ENCODE measurements at regions not wholly inside any gene's neighbourhood (a gene's known extent, or its start where the extent isn't known, plus 50 kb on each side); places are given as distances from the start of the nearest gene placed in this dataset.
"Not testable (repeated sequence)": the region's sequence is repeated elsewhere in the genome, so short reads cannot be mapped to it uniquely, and the experiment has no call there.

DNA sequence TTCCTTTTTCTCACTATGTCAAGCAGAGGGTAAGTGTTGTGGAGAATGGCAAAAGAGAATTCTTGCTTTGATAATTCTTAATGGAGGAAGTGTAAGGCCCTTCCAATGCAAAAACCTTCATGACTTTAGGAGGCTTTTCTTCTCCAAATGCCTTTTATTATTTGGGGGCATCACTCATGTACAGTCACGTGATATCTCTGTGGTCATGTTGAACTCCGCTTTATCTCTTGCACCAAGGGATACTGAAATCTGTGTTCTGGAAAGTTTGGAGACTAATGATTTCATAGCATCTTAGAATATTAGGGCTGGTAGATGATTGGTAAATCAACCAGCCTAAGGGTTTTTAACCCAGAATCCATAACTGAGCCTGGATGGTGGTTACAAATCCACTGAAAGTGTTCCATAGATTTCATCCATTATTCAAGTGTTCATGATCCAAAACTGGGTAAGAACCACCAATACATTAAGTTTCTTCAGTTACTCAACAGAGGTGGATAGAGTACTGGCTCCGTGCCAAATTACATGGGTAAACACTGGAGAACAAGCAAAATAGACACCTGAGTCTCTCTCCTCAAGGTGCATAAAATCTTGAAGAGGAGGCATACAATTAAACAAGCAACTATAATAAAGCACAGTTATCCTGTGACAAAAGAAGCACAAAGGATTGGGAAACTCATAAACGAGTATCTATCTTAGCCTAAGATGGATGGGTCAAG lies 169.6 kb upstream of the EPHA4 start:
- TF ChIP-seq, protein P1, sequence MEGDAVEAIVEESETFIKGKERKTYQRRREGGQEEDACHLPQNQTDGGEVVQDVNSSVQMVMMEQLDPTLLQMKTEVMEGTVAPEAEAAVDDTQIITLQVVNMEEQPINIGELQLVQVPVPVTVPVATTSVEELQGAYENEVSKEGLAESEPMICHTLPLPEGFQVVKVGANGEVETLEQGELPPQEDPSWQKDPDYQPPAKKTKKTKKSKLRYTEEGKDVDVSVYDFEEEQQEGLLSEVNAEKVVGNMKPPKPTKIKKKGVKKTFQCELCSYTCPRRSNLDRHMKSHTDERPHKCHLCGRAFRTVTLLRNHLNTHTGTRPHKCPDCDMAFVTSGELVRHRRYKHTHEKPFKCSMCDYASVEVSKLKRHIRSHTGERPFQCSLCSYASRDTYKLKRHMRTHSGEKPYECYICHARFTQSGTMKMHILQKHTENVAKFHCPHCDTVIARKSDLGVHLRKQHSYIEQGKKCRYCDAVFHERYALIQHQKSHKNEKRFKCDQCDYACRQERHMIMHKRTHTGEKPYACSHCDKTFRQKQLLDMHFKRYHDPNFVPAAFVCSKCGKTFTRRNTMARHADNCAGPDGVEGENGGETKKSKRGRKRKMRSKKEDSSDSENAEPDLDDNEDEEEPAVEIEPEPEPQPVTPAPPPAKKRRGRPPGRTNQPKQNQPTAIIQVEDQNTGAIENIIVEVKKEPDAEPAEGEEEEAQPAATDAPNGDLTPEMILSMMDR (IDR thresholded peaks at IDR 0.05), result no peak
- H3K9me3 ChIP-seq, result no peaks in the 10 kb centered on the region
- no peak overlapping the region for H3K4me3 ChIP-seq
- intact Hi-C loops (cut with DNase I, micrococcal nuclease), result no loop called here
- DNase-seq, result no peak
- no peaks in the 10 kb centered on the region for H3K36me3 ChIP-seq (ENCODE audit: low read depth)
- H3K4me1 ChIP-seq (ENCODE audit: low read depth), result no peaks in the 10 kb centered on the region
- ATAC-seq, result no peak

GRCh38 chr2:221731432-221732145 lies 159.5 kb upstream of the EPHA4 start:
- ATAC-seq (peak; percentile 73), DNase-seq (no peak)
- Histone ChIP-seq H3K36me3 (ENCODE audit: low read depth) (no peaks in the 10 kb centered on the region), H3K9me3 (no peaks in the 10 kb centered on the region), H3K4me3 (no peak overlapping the region), H3K4me1 (ENCODE audit: low read depth) (no peaks in the 10 kb centered on the region)
- TF ChIP-seq, protein P1 (IDR thresholded peaks at IDR 0.05), result no peak
- intact Hi-C loops (cut with DNase I, micrococcal nuclease), result no loop called here

DNA sequence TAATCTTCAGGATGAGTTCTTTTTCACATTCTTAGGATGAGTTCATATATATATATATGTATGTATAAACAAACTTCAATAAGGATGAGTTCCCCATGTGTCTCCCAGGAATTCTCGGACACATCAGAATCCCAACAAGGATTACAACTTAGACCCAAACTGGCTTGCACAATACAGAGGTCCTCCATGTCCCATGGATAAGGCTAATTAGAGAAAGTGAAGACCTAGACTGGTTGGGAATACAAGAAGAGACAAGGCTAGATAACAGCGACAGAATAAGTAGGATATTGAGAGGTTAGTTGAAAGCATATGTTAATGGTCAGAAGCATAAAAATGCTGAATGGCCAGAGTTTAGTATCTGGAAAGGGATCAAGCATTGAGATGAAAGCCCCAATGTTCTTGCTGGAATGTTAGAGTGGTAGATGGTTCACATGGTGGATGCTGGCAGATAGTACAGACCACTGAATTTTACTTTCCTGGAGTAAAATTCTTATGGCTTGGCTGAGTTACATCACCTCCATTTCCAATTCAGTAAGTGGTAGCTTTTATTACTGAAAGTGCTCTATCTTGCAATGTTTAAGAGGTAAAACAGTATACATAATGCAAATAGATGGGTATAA lies 154.9 kb upstream of the EPHA4 start:
- no peaks in the 10 kb centered on the region for H3K9me3 ChIP-seq
- no peak overlapping the region for H3K4me3 ChIP-seq
- DNase-seq (no peak), ATAC-seq (no peak)
- H3K36me3 ChIP-seq (ENCODE audit: low read depth), result no peaks in the 10 kb centered on the region
- intact Hi-C loops (cut with DNase I, micrococcal nuclease), result no loop called here
- TF ChIP-seq, protein P1 (IDR thresholded peaks at IDR 0.05), result no peak
- no peaks in the 10 kb centered on the region for H3K4me1 ChIP-seq (ENCODE audit: low read depth)

- no peak for DNase-seq
- Histone ChIP-seq H3K4me3 (no peak overlapping the region), H3K9me3 (no peaks in the 10 kb centered on the region), H3K36me3 (ENCODE audit: low read depth) (no peaks in the 10 kb centered on the region), H3K4me1 (ENCODE audit: low read depth) (no peaks in the 10 kb centered on the region)
- ATAC-seq, result no peak
- TF ChIP-seq, protein P1 (IDR thresholded peaks at IDR 0.05), result no peak
- intact Hi-C loops (cut with DNase I, micrococcal nuclease), result no loop called here
Observed at GRCh38 chr2:221724631-221725203, 152.6 kb upstream of the EPHA4 start.

GRCh38 chr2:221724117-221724516 lies 152.0 kb upstream of the EPHA4 start:
- ATAC-seq; H3K4me1 ChIP-seq (ENCODE audit: low read depth); H3K9me3 ChIP-seq; DNase-seq; H3K36me3 ChIP-seq (ENCODE audit: low read depth); H3K4me3 ChIP-seq; intact Hi-C loops (cut with DNase I, micrococcal nuclease): not testable (repeated sequence)

Data from mucosa of descending colon (tissue), 3 donors.